Esophagus squamous epithelium (tissue), 4 donors: ENCODE measurements at regions not wholly inside any gene's neighbourhood (a gene's known extent, or its start where the extent isn't known, plus 50 kb on each side); places are given as distances from the start of the nearest gene placed in this dataset.

Source experiments
- CTCF ChIP-seq, 6 experiments: fragments of 450-650 bp in 4 of 6; fragments of 200-600 bp in 2 of 6; sonication (generic) in 2 of 6; IDR thresholded peaks; one replicate each; pipeline ENCODE4 v1.5.1; 2016 to 2019; ENCODE audit warnings: antibody characterized with exemption in 6 of 6, mild to moderate bottlenecking in 4 of 6, moderate library complexity in 4 of 6
- POLR2A ChIP-seq, 4 donors: fragments of 450-650 bp; IDR thresholded peaks; one replicate each; pipeline ENCODE4 v1.6.1; 2017; ENCODE audit warnings: antibody characterized with exemption in 4 of 4, mild to moderate bottlenecking in 4 of 4, moderate library complexity in 3 of 4

- TF ChIP-seq CTCF (IDR thresholded peaks at IDR 0.05): no peak
- TF ChIP-seq POLR2A (IDR thresholded peaks at IDR 0.05): no peak
These were observed 128.4 kb downstream of the TMEM174 start for GRCh38 chr5:73301208-73301901.
